NB4 (cell line): ENCODE measurements at regions not wholly inside any gene's neighbourhood (a gene's known extent, or its start where the extent isn't known, plus 50 kb on each side); places are given as distances from the start of the nearest gene placed in this dataset.

Experiments used
- DNase-seq: peaks from one replicate; pipeline ENCODE4 v3.0.0; 2010; ENCODE audit warnings: low read depth
- H3K4me3 ChIP-seq: one replicate; pipeline ENCODE4 v1.5.1; 2011; ENCODE audit warnings: mild to moderate bottlenecking, low read depth, low read length, moderate library complexity
- CTCF ChIP-seq: IDR thresholded peaks from one replicate; pipeline ENCODE4 v1.5.1; 2012; ENCODE audit warnings: low read depth, low read length
- MAX ChIP-seq: IDR thresholded peaks from 2 replicates; pipeline ENCODE4 v1.6.1; 2011; ENCODE audit warnings: low read depth, low read length
- MYC ChIP-seq: IDR thresholded peaks from 2 replicates; pipeline ENCODE4 v1.6.1; 2011; ENCODE audit warnings: low read depth, low read length
- POLR2A ChIP-seq: IDR thresholded peaks from 2 replicates; pipeline ENCODE4 v1.6.1; 2011; ENCODE audit warnings: mild to moderate bottlenecking; ENCODE audit not compliant: insufficient read length; ENCODE audit errors: extremely low read depth

- no peak overlapping the region for H3K4me3 ChIP-seq
- no peak for DNase-seq
Measured at GRCh38 chr6:67287566-67287965, 1347.5 kb upstream of the ADGRB3 start.

GRCh38 chr6:67285770-67286495 is 1349.1 kb upstream of the ADGRB3 start:
- no peak overlapping the region for H3K4me3 ChIP-seq
- no peak for TF ChIP-seq POLR2A
- TF ChIP-seq MAX: no peak
- no peak for TF ChIP-seq CTCF
- TF ChIP-seq MYC: no peak
- DNase-seq: no peak

More at GRCh38 chr6:67287566-67287965, 1347.5 kb upstream of the ADGRB3 start:
- TF ChIP-seq POLR2A (no peak), MYC (no peak), CTCF (no peak), MAX (no peak)

- no peak for DNase-seq
- TF ChIP-seq MYC (no peak), MAX (no peak), CTCF (no peak), POLR2A (no peak)
- H3K4me3 ChIP-seq: no peak overlapping the region
Measured at GRCh38 chr6:67277312-67277711, 1357.8 kb upstream of the ADGRB3 start.

- TF ChIP-seq CTCF (no peak), POLR2A (no peak), MAX (no peak), MYC (no peak)
- DNase-seq: no peak
Measured at GRCh38 chr6:67265996-67266921, 1368.8 kb upstream of the ADGRB3 start.

GRCh38 chr6:67252663-67253062 is 1382.4 kb upstream of the ADGRB3 start:
- TF ChIP-seq MAX: no peak
- no peak for TF ChIP-seq POLR2A
- no peak for TF ChIP-seq CTCF
- no peak for TF ChIP-seq MYC
- H3K4me3 ChIP-seq: no peak overlapping the region
- no peak for DNase-seq

More at GRCh38 chr6:67265996-67266921, 1368.8 kb upstream of the ADGRB3 start:
- no peak overlapping the region for H3K4me3 ChIP-seq
